ENCODE measurements at regions not wholly inside any gene's neighbourhood (a gene's known extent, or its start where the extent isn't known, plus 50 kb on each side); places are given as distances from the start of the nearest gene placed in this dataset.

GRCh38 chr20:39132511-39132910, 170.4 kb downstream of the DHX35 start:
- H3K14ac ChIP-seq (ENCODE audit: insufficient read length), result no peak overlapping the region
- no peaks in the 10 kb centered on the region for H3K79me1 ChIP-seq (ENCODE audit: low read depth, low read length)
- ChIA-PET POLR2A (ENCODE audit: partially characterized antibody) (no interaction called here), CTCF (ENCODE audit: partially characterized antibody) (interaction anchor here (1.2 kb wide), 1 partner anchor 84 kb away, joined by 4 read pairs; no protein-coding TSS in a partner anchor)
- no peak overlapping the region for H3K27ac ChIP-seq (ENCODE audit: low read depth, low read length)
- no peak overlapping the region for H3K4ac ChIP-seq (replicated peaks; ENCODE audit: insufficient read length, low read depth, low read length)
- TF ChIP-seq RNF2 (IDR thresholded peaks at IDR 0.05; ENCODE audit: borderline replicate concordance, low read depth, low read length, missing control alignments, poor library complexity, severe bottlenecking) (no peak), SUZ12 (IDR thresholded peaks at IDR 0.05; ENCODE audit: low read length) (no peak), KDM1A (IDR thresholded peaks at IDR 0.05; ENCODE audit: borderline replicate concordance, low read length) (no peak), CHD2 (IDR thresholded peaks at IDR 0.05; ENCODE audit: low read length) (no peak), CBX5 (IDR thresholded peaks at IDR 0.05; ENCODE audit: low read depth, low read length) (no peak), HDAC2 (IDR thresholded peaks at IDR 0.05; ENCODE audit: borderline replicate concordance in 1 of 2, low read depth in 2 of 2, low read length in 2 of 2) (no peak)
- H3K4me3 ChIP-seq (ENCODE audit: extremely low read depth in 1 of 4, insufficient read depth in 2 of 4, low read depth in 3 of 4, low read length in 4 of 4), result no peak overlapping the region
- no peak overlapping the region for H3K18ac ChIP-seq (ENCODE audit: extremely low read depth, low read length)
- H2BK15ac ChIP-seq (ENCODE audit: low read length), result no peak overlapping the region
- no peak overlapping the region for H3K9ac ChIP-seq (replicated peaks in 1 of 4; ENCODE audit: extremely low read depth in 1 of 4, low read depth in 3 of 4, low read length in 3 of 4)
- no peaks in the 10 kb centered on the region for H3K9me3 ChIP-seq (ENCODE audit: insufficient read depth in 2 of 2, low read depth in 1 of 2, low read length in 1 of 2)
- H3K23me2 ChIP-seq (ENCODE audit: low read depth, low read length), result no peaks in the 10 kb centered on the region; the same call in 1 of the 2 replicates
- no peak overlapping the region for H4K5ac ChIP-seq (ENCODE audit: insufficient read length, low read depth, low read length)
- H4K91ac ChIP-seq (replicated peaks; ENCODE audit: insufficient read length, low read length), result no peak overlapping the region
- peaks cover 0 to 10% (median 2%) of the 10 kb centered on the region in 4 experiments; a peak in 4 of 7 replicates for H3K4me1 ChIP-seq (replicated peaks in 1 of 4; ENCODE audit: control insufficient read depth in 3 of 4, insufficient read depth in 4 of 4, low read length in 3 of 4)
- no peaks in the 10 kb centered on the region for H3K36me3 ChIP-seq (ENCODE audit: control insufficient read depth in 2 of 4, insufficient read depth in 4 of 4, low read length in 3 of 4)
- H3K79me2 ChIP-seq (ENCODE audit: control insufficient read depth in 1 of 2, insufficient read depth in 2 of 2, low read length in 2 of 2), result no peaks in the 10 kb centered on the region
- no peak overlapping the region for H2AFZ ChIP-seq (ENCODE audit: low read length)
- H3K4me2 ChIP-seq (ENCODE audit: insufficient read depth in 1 of 2, low read depth in 2 of 2, low read length in 2 of 2), result no peak overlapping the region
- no peak overlapping the region for H2BK12ac ChIP-seq (ENCODE audit: low read depth, low read length)
- H2AK5ac ChIP-seq (ENCODE audit: low read depth, low read length), result no peak overlapping the region
- no peak overlapping the region for H2BK5ac ChIP-seq (ENCODE audit: low read depth, low read length)
- DNase-seq (ENCODE audit: low read depth in 1 of 2, low spot score in 2 of 2) (no peak), FAIRE-seq (no peak)
- no peak overlapping the region for H4K8ac ChIP-seq (ENCODE audit: extremely low read depth, insufficient read depth, low read length)
- no peaks in the 10 kb centered on the region for H4K20me1 ChIP-seq (replicated peaks in 1 of 2; ENCODE audit: control insufficient read depth in 1 of 2, insufficient read depth in 2 of 2, low read length in 2 of 2)
- H2BK120ac ChIP-seq (replicated peaks; ENCODE audit: low read depth, low read length), result no peak overlapping the region
- H3K23ac ChIP-seq (ENCODE audit: insufficient read length), result no peak overlapping the region
- no peak overlapping the region for H3K56ac ChIP-seq (replicated peaks; ENCODE audit: insufficient read length, low read depth, low read length)
- WGBS, 2 experiments (ENCODE audit: extremely low coverage in 1 of 2, insufficient coverage in 1 of 2, insufficient read length in 1 of 2, insufficient replicate concordance in 2 of 2, low coverage in 1 of 2, low lambda C conversion rate in 2 of 2, missing lambda C conversion rate in 1 of 2), result 84% methylated on average over 5 of the region's 5 CpGs; no CpG with 5 or more reads in 1 of the 2 experiments
- no peaks in the 10 kb centered on the region for H3K27me3 ChIP-seq (replicated peaks in 1 of 4; ENCODE audit: control insufficient read depth in 3 of 4, extremely low read depth in 1 of 4, insufficient read depth in 3 of 4, low read length in 3 of 4)
- no peak overlapping the region for H2BK20ac ChIP-seq (ENCODE audit: low read length)
